Fibroblast of peridontal ligament (primary cell): ENCODE measurements at regions not wholly inside any gene's neighbourhood (a gene's known extent, or its start where the extent isn't known, plus 50 kb on each side); places are given as distances from the start of the nearest gene placed in this dataset.

Experiments
- DNase-seq: peaks from one replicate; pipeline ENCODE4 v3.0.0-alpha.2; 2010; ENCODE audit errors: extremely low read depth

- DNase-seq, result no peak
Observed at GRCh38 chr6:4296552-4296951, 161.2 kb upstream of the ECI2 start.

- DNase-seq, result no peak
Observed at GRCh38 chr6:4295783-4296155, 160.4 kb upstream of the ECI2 start.

- DNase-seq, result no peak
Observed at GRCh38 chr6:4295058-4295782, 159.8 kb upstream of the ECI2 start.

GRCh38 chr6:4294636-4295035 is 159.3 kb upstream of the ECI2 start:
- no peak for DNase-seq

- no peak for DNase-seq
Observed at GRCh38 chr6:4291453-4292403, 156.4 kb upstream of the ECI2 start.

- no peak for DNase-seq
Observed at GRCh38 chr6:4289770-4290320, 154.5 kb upstream of the ECI2 start.

- no peak for DNase-seq
Observed at GRCh38 chr6:4287811-4288244, 152.5 kb upstream of the ECI2 start.

GRCh38 chr6:4287372-4287771 is 152.0 kb upstream of the ECI2 start:
- no peak for DNase-seq

- DNase-seq, result no peak
Observed at GRCh38 chr6:4282926-4283325, 147.6 kb upstream of the ECI2 start.

- no peak for DNase-seq
Observed at GRCh38 chr6:4281341-4282293, 146.2 kb upstream of the ECI2 start.

- DNase-seq, result peak; percentile 32
Observed at GRCh38 chr6:4280707-4281106, 145.3 kb upstream of the ECI2 start.

GRCh38 chr6:4280031-4280430 is 144.7 kb upstream of the ECI2 start:
- no peak for DNase-seq

GRCh38 chr6:4274382-4275082 is 139.2 kb upstream of the ECI2 start:
- DNase-seq, result no peak

- DNase-seq, result no peak
Observed at GRCh38 chr6:4272996-4273395, 137.6 kb upstream of the ECI2 start.

- DNase-seq, result peak; percentile 2
Observed at GRCh38 chr6:4271761-4272470, 136.5 kb upstream of the ECI2 start.

- DNase-seq, result peak; percentile 7
Observed at GRCh38 chr6:4270776-4271175, 135.4 kb upstream of the ECI2 start.

- DNase-seq, result no peak
Observed at GRCh38 chr6:4270001-4270400, 134.6 kb upstream of the ECI2 start.

GRCh38 chr6:4268171-4268570 is 132.8 kb upstream of the ECI2 start:
- no peak for DNase-seq

- no peak for DNase-seq
Observed at GRCh38 chr6:4265740-4266139, 130.4 kb upstream of the ECI2 start.

- no peak for DNase-seq
Observed at GRCh38 chr6:4264601-4265000, 129.2 kb upstream of the ECI2 start.
